ENCODE measurements at regions not wholly inside any gene's neighbourhood (a gene's known extent, or its start where the extent isn't known, plus 50 kb on each side); places are given as distances from the start of the nearest gene placed in this dataset.

DNA sequence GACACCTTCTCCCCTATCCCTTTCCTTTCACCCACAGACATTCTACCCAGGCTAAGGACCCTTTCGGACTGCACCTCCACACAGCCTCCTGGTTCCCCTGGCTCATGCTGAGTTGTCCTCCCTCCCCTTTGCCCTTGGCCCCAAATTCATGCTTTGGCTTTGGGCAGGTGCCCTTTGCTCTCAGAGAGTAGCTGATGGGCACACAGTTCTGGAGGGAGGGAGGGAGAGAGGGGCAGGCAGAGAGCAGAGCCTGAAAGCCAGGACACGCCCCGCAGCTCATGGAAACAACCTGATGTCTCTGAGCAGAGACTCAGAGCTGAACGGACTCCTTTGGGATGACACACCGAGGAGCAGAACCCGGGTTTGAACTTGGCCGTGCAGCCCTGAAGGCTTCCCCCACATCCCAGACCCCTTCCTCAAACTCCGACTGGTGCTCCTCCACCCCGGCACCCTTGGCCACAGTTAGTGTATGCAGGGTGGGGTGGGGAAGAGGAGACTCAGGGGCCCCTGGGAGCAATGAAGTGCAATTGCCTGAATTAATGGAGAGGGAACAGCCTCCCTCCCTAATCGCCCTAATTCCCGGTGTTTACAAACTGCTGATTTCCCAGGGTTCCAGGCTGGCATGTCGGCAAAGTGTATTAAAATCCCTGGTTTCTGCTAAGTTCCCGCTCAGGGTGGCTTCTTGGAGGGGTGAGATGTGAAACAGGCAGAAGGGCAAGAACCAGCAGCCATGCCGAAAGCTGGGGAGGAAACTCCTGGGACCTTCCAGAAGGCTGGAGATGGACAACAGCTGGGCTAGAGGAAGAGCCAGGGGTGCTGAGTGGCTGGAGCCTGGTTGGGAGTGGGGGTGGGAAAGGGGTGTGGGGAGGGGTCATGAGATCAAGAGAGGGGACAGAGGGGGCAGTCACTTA is 71.2 kb upstream of the SHISAL1 start:
- Mint-ChIP-seq H3K27me3 (ENCODE audit: unreplicated experiment) (peaks cover 69% of the 10 kb centered on the region), H3K27ac (ENCODE audit: unreplicated experiment) (no peak overlapping the region), H3K9me3 (ENCODE audit: unreplicated experiment) (no peaks in the 10 kb centered on the region), H3K4me1 (ENCODE audit: unreplicated experiment) (no peaks in the 10 kb centered on the region), H3K4me3 (ENCODE audit: unreplicated experiment) (no peak overlapping the region), H3K36me3 (ENCODE audit: unreplicated experiment) (no peaks in the 10 kb centered on the region)
- TF ChIP-seq, protein P1, sequence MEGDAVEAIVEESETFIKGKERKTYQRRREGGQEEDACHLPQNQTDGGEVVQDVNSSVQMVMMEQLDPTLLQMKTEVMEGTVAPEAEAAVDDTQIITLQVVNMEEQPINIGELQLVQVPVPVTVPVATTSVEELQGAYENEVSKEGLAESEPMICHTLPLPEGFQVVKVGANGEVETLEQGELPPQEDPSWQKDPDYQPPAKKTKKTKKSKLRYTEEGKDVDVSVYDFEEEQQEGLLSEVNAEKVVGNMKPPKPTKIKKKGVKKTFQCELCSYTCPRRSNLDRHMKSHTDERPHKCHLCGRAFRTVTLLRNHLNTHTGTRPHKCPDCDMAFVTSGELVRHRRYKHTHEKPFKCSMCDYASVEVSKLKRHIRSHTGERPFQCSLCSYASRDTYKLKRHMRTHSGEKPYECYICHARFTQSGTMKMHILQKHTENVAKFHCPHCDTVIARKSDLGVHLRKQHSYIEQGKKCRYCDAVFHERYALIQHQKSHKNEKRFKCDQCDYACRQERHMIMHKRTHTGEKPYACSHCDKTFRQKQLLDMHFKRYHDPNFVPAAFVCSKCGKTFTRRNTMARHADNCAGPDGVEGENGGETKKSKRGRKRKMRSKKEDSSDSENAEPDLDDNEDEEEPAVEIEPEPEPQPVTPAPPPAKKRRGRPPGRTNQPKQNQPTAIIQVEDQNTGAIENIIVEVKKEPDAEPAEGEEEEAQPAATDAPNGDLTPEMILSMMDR (IDR thresholded peaks at IDR 0.05) = no peak
- no peak for DNase-seq (ENCODE audit: extremely low spot score, unreplicated experiment)

DNA sequence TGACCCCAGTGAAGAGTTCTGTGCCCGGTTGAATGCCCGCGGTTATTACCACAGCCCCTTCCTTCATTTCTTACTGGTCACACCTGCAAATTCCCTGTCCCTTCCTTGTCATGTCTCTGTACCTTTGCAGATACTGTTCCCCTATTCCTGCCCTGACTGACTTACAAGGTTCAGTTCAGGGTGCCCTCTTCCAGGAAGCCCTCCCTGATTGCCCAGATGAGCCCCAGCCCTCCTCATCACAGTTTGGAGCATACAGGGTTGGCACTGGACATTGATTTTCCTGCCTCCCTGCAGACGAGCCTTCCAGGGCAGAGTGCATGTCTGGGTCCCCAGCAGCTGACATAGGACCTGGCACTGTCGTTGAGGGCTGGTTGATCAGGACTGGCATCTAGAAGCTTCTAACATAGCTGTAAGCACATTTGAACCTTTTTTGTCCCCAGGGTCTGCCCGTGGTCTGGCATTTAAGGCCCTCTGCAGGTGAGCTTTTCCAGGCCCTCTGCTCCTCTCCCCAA is 70.4 kb upstream of the SHISAL1 start:
- Mint-ChIP-seq H3K27ac (ENCODE audit: unreplicated experiment) (no peak overlapping the region), H3K9me3 (ENCODE audit: unreplicated experiment) (no peaks in the 10 kb centered on the region), H3K27me3 (ENCODE audit: unreplicated experiment) (peaks cover 67% of the 10 kb centered on the region), H3K4me3 (ENCODE audit: unreplicated experiment) (no peak overlapping the region), H3K4me1 (ENCODE audit: unreplicated experiment) (no peaks in the 10 kb centered on the region), H3K36me3 (ENCODE audit: unreplicated experiment) (no peaks in the 10 kb centered on the region)
- DNase-seq (ENCODE audit: extremely low spot score, unreplicated experiment) = no peak
- TF ChIP-seq, protein P1 (IDR thresholded peaks at IDR 0.05) = no peak

DNA sequence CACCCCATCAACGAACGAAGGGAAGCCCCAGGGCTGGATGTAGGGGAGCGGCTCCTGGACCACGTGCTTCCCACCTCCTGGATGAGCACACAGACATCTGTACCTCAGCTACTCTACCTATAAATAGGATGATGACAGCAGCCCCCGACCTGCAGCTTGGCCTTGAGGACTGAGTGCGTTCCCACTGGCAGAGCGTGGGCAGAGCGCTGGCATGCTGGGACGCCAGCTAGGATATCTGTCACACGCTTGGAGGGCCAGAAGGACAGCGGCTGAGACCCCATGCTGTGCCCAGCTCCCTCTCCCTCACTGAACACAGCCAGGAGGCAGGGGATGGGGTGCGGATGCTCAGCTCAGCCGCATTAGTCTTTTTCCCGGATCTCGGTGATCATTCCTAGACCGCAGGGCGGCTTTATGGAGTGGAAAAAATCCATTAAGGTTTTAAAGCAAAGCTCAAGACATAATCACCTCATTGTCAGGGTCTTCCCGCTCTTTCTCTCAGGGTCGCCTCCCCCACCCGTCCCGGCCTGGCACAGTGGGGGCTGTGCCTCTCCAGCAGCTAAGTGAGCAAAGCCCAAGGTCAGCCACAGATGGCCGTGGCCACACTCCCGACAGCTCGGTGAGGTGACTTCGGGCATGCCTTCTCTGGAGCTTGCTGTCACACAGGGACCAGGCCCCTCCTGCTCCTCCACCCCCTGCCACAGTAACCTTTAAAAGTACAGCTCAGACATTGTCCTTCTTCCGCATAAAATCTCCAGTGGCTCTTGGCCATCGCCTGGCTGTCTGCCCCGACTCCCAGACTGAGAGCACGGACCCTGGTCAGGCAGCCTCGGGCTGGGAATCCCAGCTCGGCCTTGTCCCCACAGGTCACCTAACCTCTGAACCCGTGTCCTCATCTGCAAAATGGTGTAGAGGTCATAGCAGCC is 69.6 kb upstream of the SHISAL1 start:
- DNase-seq (ENCODE audit: extremely low spot score, unreplicated experiment) = no peak
- Mint-ChIP-seq H3K4me3 (ENCODE audit: unreplicated experiment) (no peak overlapping the region), H3K9me3 (ENCODE audit: unreplicated experiment) (peaks cover 5% of the 10 kb centered on the region), H3K27me3 (ENCODE audit: unreplicated experiment) (peaks cover 66% of the 10 kb centered on the region), H3K27ac (ENCODE audit: unreplicated experiment) (no peak overlapping the region), H3K36me3 (ENCODE audit: unreplicated experiment) (no peaks in the 10 kb centered on the region), H3K4me1 (ENCODE audit: unreplicated experiment) (no peaks in the 10 kb centered on the region)
- TF ChIP-seq, protein P1 (IDR thresholded peaks at IDR 0.05) = no peak

DNA sequence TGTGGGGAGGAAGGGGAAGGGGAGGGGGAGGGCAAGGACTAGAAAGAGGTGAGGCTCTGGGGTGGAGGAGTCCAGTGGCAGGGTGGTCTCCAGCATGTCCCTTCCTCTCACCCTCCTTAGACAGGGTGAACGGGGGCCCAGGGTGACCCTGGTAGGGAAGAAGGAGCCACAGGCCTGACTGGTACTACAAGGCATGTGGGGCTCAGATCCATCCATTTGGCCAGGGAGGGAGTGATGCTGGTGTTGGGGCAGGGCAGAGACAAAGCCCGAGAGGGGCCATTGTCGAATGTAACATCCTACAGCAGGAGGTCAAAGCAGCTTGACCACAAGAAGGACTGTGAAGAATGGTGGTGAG is 69.0 kb upstream of the SHISAL1 start:
- H3K36me3 Mint-ChIP-seq (ENCODE audit: unreplicated experiment) = no peaks in the 10 kb centered on the region
- no peak for DNase-seq (ENCODE audit: extremely low spot score, unreplicated experiment)
- H3K27me3 Mint-ChIP-seq (ENCODE audit: unreplicated experiment) = peaks cover 61% of the 10 kb centered on the region
- H3K4me1 Mint-ChIP-seq (ENCODE audit: unreplicated experiment) = no peaks in the 10 kb centered on the region
- no peak overlapping the region for H3K27ac Mint-ChIP-seq (ENCODE audit: unreplicated experiment)
- no peak overlapping the region for H3K4me3 Mint-ChIP-seq (ENCODE audit: unreplicated experiment)
- TF ChIP-seq, protein P1 (IDR thresholded peaks at IDR 0.05) = no peak
- peaks cover 9% of the 10 kb centered on the region for H3K9me3 Mint-ChIP-seq (ENCODE audit: unreplicated experiment)
